ENCODE measurements at regions not wholly inside any gene's neighbourhood (a gene's known extent, or its start where the extent isn't known, plus 50 kb on each side); places are given as distances from the start of the nearest gene placed in this dataset.

GRCh38 chr3:38994251-38994650, 57.5 kb downstream of the SCN11A start:
- Histone ChIP-seq H3K36me3 (ENCODE audit: insufficient read depth, low read length) (no peaks in the 10 kb centered on the region), H3K9ac (ENCODE audit: low read depth, low read length, poor library complexity, severe bottlenecking) (no peak overlapping the region), H3K9me2 (replicated peaks; ENCODE audit: low read depth, low read length) (no peaks in the 10 kb centered on the region), H3K9me3 (ENCODE audit: insufficient read depth, low read depth, low read length) (no peaks in the 10 kb centered on the region), H3K4me3 (ENCODE audit: low read length, poor library complexity, severe bottlenecking) (no peak overlapping the region), H3K79me2 (ENCODE audit: insufficient read depth, low read length) (no peaks in the 10 kb centered on the region), H3K27me3 (ENCODE audit: insufficient read depth, low read length, poor library complexity, severe bottlenecking) (no peaks in the 10 kb centered on the region), H2AFZ (ENCODE audit: low read length) (no peak overlapping the region), H3K4me1 (ENCODE audit: insufficient read depth, low read length, poor library complexity, severe bottlenecking) (no peaks in the 10 kb centered on the region), H3F3A (ENCODE audit: low read depth) (no peaks in the 10 kb centered on the region), H4K20me1 (ENCODE audit: insufficient read depth, low read length, poor library complexity, severe bottlenecking) (no peaks in the 10 kb centered on the region), H3K4me2 (ENCODE audit: low read depth, low read length, poor library complexity, severe bottlenecking) (no peak overlapping the region)
- TF ChIP-seq EZH2phosphoT487 (IDR thresholded peaks at IDR 0.05; ENCODE audit: borderline replicate concordance) = no peak
- no peak for TF ChIP-seq CTCF (conservative IDR thresholded peaks at IDR 0.05; ENCODE audit: low read length)

- Histone ChIP-seq H3K79me2 (ENCODE audit: insufficient read depth, low read length) (no peaks in the 10 kb centered on the region), H3K27me3 (ENCODE audit: insufficient read depth, low read length, poor library complexity, severe bottlenecking) (no peaks in the 10 kb centered on the region), H3K9me2 (replicated peaks; ENCODE audit: low read depth, low read length) (no peaks in the 10 kb centered on the region), H2AFZ (ENCODE audit: low read length) (no peak overlapping the region), H3K9me3 (ENCODE audit: insufficient read depth, low read depth, low read length) (no peaks in the 10 kb centered on the region), H3K4me1 (ENCODE audit: insufficient read depth, low read length, poor library complexity, severe bottlenecking) (no peaks in the 10 kb centered on the region), H3K9ac (ENCODE audit: low read depth, low read length, poor library complexity, severe bottlenecking) (no peak overlapping the region), H3K36me3 (ENCODE audit: insufficient read depth, low read length) (no peaks in the 10 kb centered on the region), H3F3A (ENCODE audit: low read depth) (no peaks in the 10 kb centered on the region), H3K4me3 (ENCODE audit: low read length, poor library complexity, severe bottlenecking) (no peak overlapping the region), H4K20me1 (ENCODE audit: insufficient read depth, low read length, poor library complexity, severe bottlenecking) (no peaks in the 10 kb centered on the region), H3K4me2 (ENCODE audit: low read depth, low read length, poor library complexity, severe bottlenecking) (no peak overlapping the region)
- no peak for TF ChIP-seq EZH2phosphoT487 (IDR thresholded peaks at IDR 0.05; ENCODE audit: borderline replicate concordance)
- TF ChIP-seq CTCF (conservative IDR thresholded peaks at IDR 0.05; ENCODE audit: low read length) = no peak
These were observed 59.5 kb downstream of the SCN11A start for GRCh38 chr3:38992117-38992760.

GRCh38 chr3:38990621-38991020, 61.1 kb downstream of the SCN11A start:
- Histone ChIP-seq H3K9me3 (ENCODE audit: insufficient read depth, low read depth, low read length) (no peaks in the 10 kb centered on the region), H3K4me1 (ENCODE audit: insufficient read depth, low read length, poor library complexity, severe bottlenecking) (no peaks in the 10 kb centered on the region), H3K4me3 (ENCODE audit: low read length, poor library complexity, severe bottlenecking) (no peak overlapping the region), H3K36me3 (ENCODE audit: insufficient read depth, low read length) (no peaks in the 10 kb centered on the region), H2AFZ (ENCODE audit: low read length) (no peak overlapping the region), H3K9ac (ENCODE audit: low read depth, low read length, poor library complexity, severe bottlenecking) (no peak overlapping the region), H3F3A (ENCODE audit: low read depth) (no peaks in the 10 kb centered on the region), H3K79me2 (ENCODE audit: insufficient read depth, low read length) (no peaks in the 10 kb centered on the region), H3K27me3 (ENCODE audit: insufficient read depth, low read length, poor library complexity, severe bottlenecking) (no peaks in the 10 kb centered on the region), H4K20me1 (ENCODE audit: insufficient read depth, low read length, poor library complexity, severe bottlenecking) (no peaks in the 10 kb centered on the region), H3K4me2 (ENCODE audit: low read depth, low read length, poor library complexity, severe bottlenecking) (no peak overlapping the region), H3K9me2 (replicated peaks; ENCODE audit: low read depth, low read length) (no peaks in the 10 kb centered on the region)
- no peak for TF ChIP-seq EZH2phosphoT487 (IDR thresholded peaks at IDR 0.05; ENCODE audit: borderline replicate concordance)
- no peak for TF ChIP-seq CTCF (conservative IDR thresholded peaks at IDR 0.05; ENCODE audit: low read length)

Measured in Loucy (cell line).